Fibroblast of lung (primary cell): ENCODE measurements at regions not wholly inside any gene's neighbourhood (a gene's known extent, or its start where the extent isn't known, plus 50 kb on each side); places are given as distances from the start of the nearest gene placed in this dataset.

Source experiments
- DNase-seq, 2 donors: peaks; one replicate each; pipeline versions ENCODE4 v3.0.0 to v3.0.0-alpha.2; 2010; ENCODE audit warnings: low read depth in 2 of 2
- H2AFZ ChIP-seq: 2 replicates; pipeline ENCODE4 v1.5.1; 2012; ENCODE audit warnings: low read length, control low read depth, inconsistent platforms
- H3K27ac ChIP-seq: 2 replicates; pipeline ENCODE4 v1.5.1; 2011; ENCODE audit warnings: low read length, control low read depth; ENCODE audit not compliant: insufficient read depth
- H3K27me3 ChIP-seq: 2 replicates; pipeline ENCODE4 v1.5.1; 2011; ENCODE audit warnings: mild to moderate bottlenecking, low read length; ENCODE audit not compliant: control insufficient read depth, insufficient read depth
- H3K36me3 ChIP-seq: 2 replicates; pipeline ENCODE4 v1.5.1; 2011; ENCODE audit warnings: low read length; ENCODE audit not compliant: control insufficient read depth, insufficient read depth
- H3K4me1 ChIP-seq: 2 replicates; pipeline ENCODE4 v1.5.1; 2011; ENCODE audit warnings: low read length; ENCODE audit not compliant: control insufficient read depth, insufficient read depth; ENCODE audit errors: extremely low read depth
- H3K4me2 ChIP-seq: 2 replicates; pipeline ENCODE4 v1.5.1; 2011; ENCODE audit warnings: low read length, control low read depth; ENCODE audit not compliant: insufficient read depth; ENCODE audit errors: extremely low read depth
- H3K4me3 ChIP-seq, 4 experiments: fragments of 200-600 bp in 1 of 4; sonication (generic) in 1 of 4; replicated peaks in 1 of 4; 2 replicates each; pipeline ENCODE4 v1.5.1; 2011 to 2016; ENCODE audit warnings: low read length in 4 of 4, low read depth in 3 of 4, mild to moderate bottlenecking in 3 of 4, control low read depth in 2 of 4, inconsistent platforms in 1 of 4, mixed read lengths in 1 of 4; ENCODE audit not compliant: insufficient read depth in 1 of 4; ENCODE audit errors: control extremely low read depth in 1 of 4
- H3K79me2 ChIP-seq: 2 replicates; pipeline ENCODE4 v1.5.1; 2012; ENCODE audit warnings: mild to moderate bottlenecking, low read length, inconsistent platforms; ENCODE audit not compliant: control insufficient read depth, insufficient read depth
- H3K9ac ChIP-seq: 2 replicates; pipeline ENCODE4 v1.5.1; 2011; ENCODE audit warnings: mild to moderate bottlenecking, low read length, control low read depth; ENCODE audit not compliant: insufficient read depth
- H3K9me3 ChIP-seq: 2 replicates; pipeline ENCODE4 v1.5.1; 2012; ENCODE audit warnings: low read depth, low read length; ENCODE audit not compliant: control insufficient read depth, insufficient read depth
- H4K20me1 ChIP-seq: 2 replicates; pipeline ENCODE4 v1.5.1; 2011; ENCODE audit warnings: low read length; ENCODE audit not compliant: control insufficient read depth, insufficient read depth; ENCODE audit errors: extremely low read depth
- CTCF ChIP-seq, 2 donors: IDR thresholded peaks in 1 of 2; conservative IDR thresholded peaks in 1 of 2; 1 replicate in 1 of 2; 2 replicates in 1 of 2; pipeline ENCODE4 v1.5.1; 2011 to 2012; ENCODE audit warnings: low read length in 2 of 2, control low read depth in 1 of 2, inconsistent platforms in 1 of 2, low read depth in 1 of 2, mild to moderate bottlenecking in 1 of 2
- EZH2 ChIP-seq: IDR thresholded peaks from 2 replicates; pipeline ENCODE4 v1.5.1; 2012; ENCODE audit warnings: low read length, control low read depth, mild to moderate bottlenecking; ENCODE audit errors: missing control alignments

DNA sequence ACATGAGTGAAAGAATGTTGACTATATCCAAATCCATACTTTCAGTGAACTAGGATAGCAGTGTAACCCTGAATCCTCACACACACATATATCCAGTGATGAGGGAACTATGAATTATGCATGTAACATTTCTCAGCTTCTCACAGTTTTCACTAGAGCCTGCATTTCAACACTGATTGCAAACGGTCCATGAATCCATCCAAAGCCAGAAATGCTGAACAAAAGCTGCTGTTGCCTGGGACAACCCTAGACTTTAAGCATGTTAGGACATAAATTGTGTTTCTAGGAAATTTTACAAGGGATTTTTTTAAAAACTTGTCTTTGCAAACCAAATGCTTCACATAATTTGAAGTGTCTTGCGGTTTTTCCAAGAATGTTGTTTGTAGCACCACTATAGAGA, 2010.0 kb upstream of the WWC1 start:
- no peak for DNase-seq
- H3K36me3 ChIP-seq, result no peaks in the 10 kb centered on the region
- no peak overlapping the region for H3K27ac ChIP-seq
- H3K4me1 ChIP-seq, result no peaks in the 10 kb centered on the region
- TF ChIP-seq CTCF (conservative IDR thresholded peaks at IDR 0.05 in 1 of 2, IDR thresholded peaks at IDR 0.05 in 1 of 2; ENCODE audit: low read depth in 1 of 2, low read length in 2 of 2), result no peak
- no peak for TF ChIP-seq EZH2
- H3K9ac ChIP-seq, result no peak overlapping the region
- no peak overlapping the region for H3K4me3 ChIP-seq
- no peaks in the 10 kb centered on the region for H4K20me1 ChIP-seq
- H2AFZ ChIP-seq, result no peak overlapping the region
- no peak overlapping the region for H3K4me2 ChIP-seq
- no peaks in the 10 kb centered on the region for H3K27me3 ChIP-seq
- H3K79me2 ChIP-seq, result no peaks in the 10 kb centered on the region
- no peaks in the 10 kb centered on the region for H3K9me3 ChIP-seq

DNA sequence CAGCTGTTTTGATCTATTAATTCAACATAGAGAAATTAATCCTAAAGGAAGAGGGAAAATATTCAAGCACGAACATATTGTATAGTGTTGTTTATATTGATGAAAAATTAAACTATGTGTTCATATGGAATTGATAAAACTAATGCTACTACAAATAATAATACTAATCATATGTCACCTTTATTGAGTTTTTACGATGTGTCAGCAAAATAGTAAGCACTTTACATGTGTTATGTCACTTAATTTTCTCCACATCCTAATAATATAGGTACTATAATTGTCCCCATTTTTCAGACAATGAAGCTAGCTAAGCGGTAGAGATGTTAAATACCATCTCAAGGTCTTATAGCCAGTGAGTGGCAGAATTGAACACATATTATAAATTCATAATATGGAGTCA, 2008.5 kb upstream of the WWC1 start:
- H3K36me3 ChIP-seq, result no peaks in the 10 kb centered on the region
- H3K27me3 ChIP-seq, result no peaks in the 10 kb centered on the region
- H3K4me1 ChIP-seq, result no peaks in the 10 kb centered on the region
- no peak overlapping the region for H3K9ac ChIP-seq
- TF ChIP-seq EZH2 (no peak), CTCF (conservative IDR thresholded peaks at IDR 0.05 in 1 of 2, IDR thresholded peaks at IDR 0.05 in 1 of 2; ENCODE audit: low read depth in 1 of 2, low read length in 2 of 2) (no peak)
- no peak overlapping the region for H3K4me2 ChIP-seq
- DNase-seq, result no peak
- no peaks in the 10 kb centered on the region for H4K20me1 ChIP-seq
- H3K79me2 ChIP-seq, result no peaks in the 10 kb centered on the region
- no peak overlapping the region for H3K4me3 ChIP-seq
- no peaks in the 10 kb centered on the region for H3K9me3 ChIP-seq
- no peak overlapping the region for H3K27ac ChIP-seq
- no peak overlapping the region for H2AFZ ChIP-seq

GRCh38 chr5:166285361-166285760, 2006.1 kb upstream of the WWC1 start:
- Histone ChIP-seq H3K4me1 (no peaks in the 10 kb centered on the region), H3K27ac (no peak overlapping the region), H3K9ac (no peak overlapping the region), H3K79me2 (no peaks in the 10 kb centered on the region), H2AFZ (no peak overlapping the region), H3K9me3 (no peaks in the 10 kb centered on the region), H3K27me3 (no peaks in the 10 kb centered on the region), H4K20me1 (no peaks in the 10 kb centered on the region), H3K36me3 (no peaks in the 10 kb centered on the region), H3K4me2 (no peak overlapping the region), H3K4me3 (no peak overlapping the region)
- TF ChIP-seq CTCF (conservative IDR thresholded peaks at IDR 0.05 in 1 of 2, IDR thresholded peaks at IDR 0.05 in 1 of 2; ENCODE audit: low read depth in 1 of 2, low read length in 2 of 2) (no peak), EZH2 (no peak)
- DNase-seq, result no peak
